22Rv1 (cell line): ENCODE measurements at regions not wholly inside any gene's neighbourhood (a gene's known extent, or its start where the extent isn't known, plus 50 kb on each side); places are given as distances from the start of the nearest gene placed in this dataset.

Experiments
- H3K27ac ChIP-seq: fragments of 450-650 bp; 2 replicates; pipeline ENCODE4 v1.5.1; 2017
- CTCF ChIP-seq: fragments of 450-650 bp; IDR thresholded peaks from 2 replicates; pipeline ENCODE4 v1.5.1; 2017; ENCODE audit warnings: mild to moderate bottlenecking
- ZFX ChIP-seq: fragments of 450-650 bp; IDR thresholded peaks from 2 replicates; pipeline ENCODE4 v1.6.1; 2017; ENCODE audit warnings: antibody characterized with exemption, borderline replicate concordance

DNA sequence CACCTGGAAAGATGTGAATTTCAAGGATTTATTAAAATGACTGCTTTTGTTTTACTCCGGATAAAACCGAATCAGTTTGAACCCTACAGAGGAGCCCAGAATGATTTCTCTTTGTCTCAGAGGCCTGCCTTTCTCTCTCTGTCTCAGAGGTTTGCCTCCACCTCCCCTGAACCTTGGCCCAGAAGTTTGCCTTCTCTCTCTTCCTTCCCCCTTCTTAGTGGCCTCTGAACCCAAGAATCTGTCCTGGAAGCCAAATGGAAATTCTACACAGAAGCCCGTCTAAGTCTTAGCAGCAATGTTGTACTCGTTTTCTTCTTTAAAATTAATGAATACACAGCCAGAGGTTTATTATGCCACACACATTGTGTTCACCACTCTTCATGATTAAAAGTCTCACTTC is 200.7 kb downstream of the SOCS6 start:
- TF ChIP-seq ZFX (no peak), CTCF (no peak)
- no peak overlapping the region for H3K27ac ChIP-seq

DNA sequence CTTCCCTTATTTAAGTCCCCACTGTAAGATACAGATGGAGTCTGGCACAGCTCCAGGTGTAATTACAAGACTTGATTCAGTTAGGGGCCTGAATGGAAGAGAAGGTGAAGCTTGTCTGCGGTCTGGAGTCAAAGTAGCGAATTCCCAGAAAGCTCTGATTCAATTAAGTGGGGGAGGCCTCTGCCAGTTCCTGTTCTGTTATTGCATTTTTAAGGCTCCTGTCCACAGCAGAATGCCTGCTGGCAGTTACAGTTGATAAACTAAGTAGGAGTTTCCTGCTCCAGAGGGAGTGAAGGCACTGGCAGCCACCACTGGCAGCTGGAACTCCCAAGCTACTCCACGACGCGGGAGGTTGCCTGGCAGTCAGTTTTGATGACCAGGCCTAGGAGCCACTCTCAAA is 181.1 kb downstream of the SOCS6 start:
- TF ChIP-seq CTCF, result no peak
- no peak for TF ChIP-seq ZFX
- H3K27ac ChIP-seq, result no peak overlapping the region

DNA sequence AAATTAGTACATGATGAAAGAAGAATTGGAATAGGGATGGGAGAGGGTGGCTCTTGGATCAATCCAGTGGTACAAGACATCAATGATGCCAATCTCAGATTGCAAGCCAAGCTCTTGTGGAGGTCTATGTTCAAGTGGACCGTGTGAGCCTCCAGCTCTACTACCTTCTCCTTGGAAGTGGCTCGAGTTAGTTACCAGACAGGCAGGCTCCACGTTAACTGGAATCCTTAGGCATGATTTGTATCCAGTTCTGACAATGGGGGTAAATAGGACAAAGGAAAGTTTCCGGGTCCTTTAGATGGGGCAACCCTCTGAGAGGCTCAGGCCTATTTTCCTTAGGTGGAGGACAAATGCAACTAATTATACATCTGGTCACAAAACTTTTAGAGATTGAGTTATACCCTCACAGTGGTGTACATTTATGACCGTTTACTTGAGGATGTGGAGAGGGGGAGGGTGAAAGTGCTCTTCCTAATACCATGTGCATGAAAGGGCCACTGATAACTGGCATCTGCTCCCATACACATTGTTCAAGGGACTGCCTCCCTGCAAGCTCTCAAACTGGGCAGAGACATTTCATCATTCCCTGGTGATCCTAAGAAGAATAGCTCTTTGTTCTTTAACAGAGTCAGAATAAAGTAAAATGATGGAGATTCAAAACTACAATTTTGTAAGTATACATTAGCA is 180.2 kb downstream of the SOCS6 start:
- no peak overlapping the region for H3K27ac ChIP-seq

GRCh38 chr18:70464343-70465114 is 175.7 kb downstream of the SOCS6 start:
- TF ChIP-seq CTCF, result peak; percentile 50
- TF ChIP-seq ZFX, result no peak
- 0 out of 2 replicates have a peak overlapping the region, but pooled peaks have one; percentile 34 for H3K27ac ChIP-seq

More for the DNA sequence above, 180.2 kb downstream of the SOCS6 start:
- TF ChIP-seq CTCF (no peak), ZFX (no peak)

GRCh38 chr18:70463085-70463484 is 174.2 kb downstream of the SOCS6 start:
- TF ChIP-seq ZFX (no peak), CTCF (no peak)
- no peak overlapping the region for H3K27ac ChIP-seq

- no peak for TF ChIP-seq CTCF
- no peak for TF ChIP-seq ZFX
- no peak overlapping the region for H3K27ac ChIP-seq
These were observed 173.2 kb downstream of the SOCS6 start for GRCh38 chr18:70462078-70462439.

- TF ChIP-seq ZFX (no peak), CTCF (no peak)
- no peak overlapping the region for H3K27ac ChIP-seq
These were observed 172.7 kb downstream of the SOCS6 start for GRCh38 chr18:70461323-70462077.
